ENCODE measurements at regions not wholly inside any gene's neighbourhood (a gene's known extent, or its start where the extent isn't known, plus 50 kb on each side); places are given as distances from the start of the nearest gene placed in this dataset.

- in situ Hi-C loops (cut with HindIII; ENCODE audit: low pct_ligation_motif_present, low sequenced_read_pairs), result no loop called here
- no peaks in the 10 kb centered on the region for H3K36me3 ChIP-seq (replicated peaks)
- H3K27me3 ChIP-seq (replicated peaks), result no peaks in the 10 kb centered on the region
- no peak for DNase-seq
- H3K27ac ChIP-seq, result no peak overlapping the region
- no peak for TF ChIP-seq CTCF (IDR thresholded peaks at IDR 0.05; ENCODE audit: low read depth, low read length, missing control alignments)
- H3K4me3 ChIP-seq (ENCODE audit: low read depth, low read length), result no peak overlapping the region
Observed at GRCh38 chr9:86600977-86601376, 246.8 kb upstream of the TUT7 start.

- Histone ChIP-seq H3K27ac (no peak overlapping the region), H3K4me3 (ENCODE audit: low read depth, low read length) (no peak overlapping the region), H3K36me3 (replicated peaks) (no peaks in the 10 kb centered on the region), H3K27me3 (replicated peaks) (no peaks in the 10 kb centered on the region)
- in situ Hi-C loops (cut with HindIII; ENCODE audit: low pct_ligation_motif_present, low sequenced_read_pairs), result no loop called here
- no peak for TF ChIP-seq CTCF (IDR thresholded peaks at IDR 0.05; ENCODE audit: low read depth, low read length, missing control alignments)
- DNase-seq, result no peak
Observed at GRCh38 chr9:86600291-86600690, 246.1 kb upstream of the TUT7 start.

- no peak overlapping the region for H3K27ac ChIP-seq
- DNase-seq, result no peak
- no peaks in the 10 kb centered on the region for H3K27me3 ChIP-seq (replicated peaks)
- TF ChIP-seq CTCF (IDR thresholded peaks at IDR 0.05; ENCODE audit: low read depth, low read length, missing control alignments), result no peak
- no peaks in the 10 kb centered on the region for H3K36me3 ChIP-seq (replicated peaks)
- H3K4me3 ChIP-seq (ENCODE audit: low read depth, low read length), result no peak overlapping the region
- in situ Hi-C loops (cut with HindIII; ENCODE audit: low pct_ligation_motif_present, low sequenced_read_pairs), result no loop called here
Observed at GRCh38 chr9:86599561-86599960, 245.4 kb upstream of the TUT7 start.

- H3K27ac ChIP-seq, result no peak overlapping the region
- in situ Hi-C loops (cut with HindIII; ENCODE audit: low pct_ligation_motif_present, low sequenced_read_pairs), result no loop called here
- no peak overlapping the region for H3K4me3 ChIP-seq (ENCODE audit: low read depth, low read length)
- H3K36me3 ChIP-seq (replicated peaks), result no peaks in the 10 kb centered on the region
- DNase-seq, result no peak
- no peak for TF ChIP-seq CTCF (IDR thresholded peaks at IDR 0.05; ENCODE audit: low read depth, low read length, missing control alignments)
- no peaks in the 10 kb centered on the region for H3K27me3 ChIP-seq (replicated peaks)
Observed at GRCh38 chr9:86598411-86599239, 244.4 kb upstream of the TUT7 start.

GRCh38 chr9:86594724-86595123, 240.5 kb upstream of the TUT7 start:
- in situ Hi-C loops (cut with HindIII; ENCODE audit: low pct_ligation_motif_present, low sequenced_read_pairs), result no loop called here
- no peaks in the 10 kb centered on the region for H3K36me3 ChIP-seq (replicated peaks)

More at GRCh38 chr9:86594724-86595123, 240.5 kb upstream of the TUT7 start:
- Histone ChIP-seq H3K27ac (no peak overlapping the region), H3K27me3 (replicated peaks) (no peaks in the 10 kb centered on the region), H3K4me3 (ENCODE audit: low read depth, low read length) (no peak overlapping the region)
- no peak for TF ChIP-seq CTCF (IDR thresholded peaks at IDR 0.05; ENCODE audit: low read depth, low read length, missing control alignments)
- DNase-seq, result no peak
